ENCODE measurements at regions not wholly inside any gene's neighbourhood (a gene's known extent, or its start where the extent isn't known, plus 50 kb on each side); places are given as distances from the start of the nearest gene placed in this dataset.

DNA sequence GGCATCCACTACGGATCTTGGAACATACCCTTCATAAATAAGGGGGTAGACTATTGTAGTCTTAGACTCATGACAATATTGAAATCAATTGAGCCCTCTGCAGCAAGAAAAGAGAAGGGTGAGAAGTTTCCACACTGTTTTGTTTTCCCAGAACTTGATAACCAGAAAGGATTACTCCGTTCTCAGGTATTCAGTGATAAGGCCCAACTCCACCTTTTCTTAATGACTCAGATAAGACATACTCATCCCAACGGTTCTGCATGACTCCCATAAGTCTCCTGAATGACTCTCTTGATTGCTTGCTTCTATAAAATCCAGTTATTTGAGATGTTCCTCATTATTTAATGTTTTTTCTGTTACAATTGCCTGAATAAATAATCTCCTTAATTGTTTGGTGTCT lies 111.7 kb downstream of the PABPC4L start:
- TF ChIP-seq JUND (IDR thresholded peaks at IDR 0.05) = no peak
- TF ChIP-seq, protein P1, sequence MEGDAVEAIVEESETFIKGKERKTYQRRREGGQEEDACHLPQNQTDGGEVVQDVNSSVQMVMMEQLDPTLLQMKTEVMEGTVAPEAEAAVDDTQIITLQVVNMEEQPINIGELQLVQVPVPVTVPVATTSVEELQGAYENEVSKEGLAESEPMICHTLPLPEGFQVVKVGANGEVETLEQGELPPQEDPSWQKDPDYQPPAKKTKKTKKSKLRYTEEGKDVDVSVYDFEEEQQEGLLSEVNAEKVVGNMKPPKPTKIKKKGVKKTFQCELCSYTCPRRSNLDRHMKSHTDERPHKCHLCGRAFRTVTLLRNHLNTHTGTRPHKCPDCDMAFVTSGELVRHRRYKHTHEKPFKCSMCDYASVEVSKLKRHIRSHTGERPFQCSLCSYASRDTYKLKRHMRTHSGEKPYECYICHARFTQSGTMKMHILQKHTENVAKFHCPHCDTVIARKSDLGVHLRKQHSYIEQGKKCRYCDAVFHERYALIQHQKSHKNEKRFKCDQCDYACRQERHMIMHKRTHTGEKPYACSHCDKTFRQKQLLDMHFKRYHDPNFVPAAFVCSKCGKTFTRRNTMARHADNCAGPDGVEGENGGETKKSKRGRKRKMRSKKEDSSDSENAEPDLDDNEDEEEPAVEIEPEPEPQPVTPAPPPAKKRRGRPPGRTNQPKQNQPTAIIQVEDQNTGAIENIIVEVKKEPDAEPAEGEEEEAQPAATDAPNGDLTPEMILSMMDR (IDR thresholded peaks at IDR 0.05; ENCODE audit: low read depth, low read length, missing input control) = no peak
- TF ChIP-seq, protein P2, sequence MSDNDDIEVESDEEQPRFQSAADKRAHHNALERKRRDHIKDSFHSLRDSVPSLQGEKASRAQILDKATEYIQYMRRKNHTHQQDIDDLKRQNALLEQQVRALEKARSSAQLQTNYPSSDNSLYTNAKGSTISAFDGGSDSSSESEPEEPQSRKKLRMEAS (IDR thresholded peaks at IDR 0.05) = no peak
- TF ChIP-seq RAD21 (IDR thresholded peaks at IDR 0.05) = no peak
- TF ChIP-seq, protein P3, sequence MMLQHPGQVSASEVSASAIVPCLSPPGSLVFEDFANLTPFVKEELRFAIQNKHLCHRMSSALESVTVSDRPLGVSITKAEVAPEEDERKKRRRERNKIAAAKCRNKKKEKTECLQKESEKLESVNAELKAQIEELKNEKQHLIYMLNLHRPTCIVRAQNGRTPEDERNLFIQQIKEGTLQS (IDR thresholded peaks at IDR 0.05) = no peak
- TF ChIP-seq YY1 (IDR thresholded peaks at IDR 0.05) = no peak
- TF ChIP-seq TAF1 (conservative IDR thresholded peaks at IDR 0.05) = no peak
